ENCODE measurements at regions not wholly inside any gene's neighbourhood (a gene's known extent, or its start where the extent isn't known, plus 50 kb on each side); places are given as distances from the start of the nearest gene placed in this dataset.

DNA sequence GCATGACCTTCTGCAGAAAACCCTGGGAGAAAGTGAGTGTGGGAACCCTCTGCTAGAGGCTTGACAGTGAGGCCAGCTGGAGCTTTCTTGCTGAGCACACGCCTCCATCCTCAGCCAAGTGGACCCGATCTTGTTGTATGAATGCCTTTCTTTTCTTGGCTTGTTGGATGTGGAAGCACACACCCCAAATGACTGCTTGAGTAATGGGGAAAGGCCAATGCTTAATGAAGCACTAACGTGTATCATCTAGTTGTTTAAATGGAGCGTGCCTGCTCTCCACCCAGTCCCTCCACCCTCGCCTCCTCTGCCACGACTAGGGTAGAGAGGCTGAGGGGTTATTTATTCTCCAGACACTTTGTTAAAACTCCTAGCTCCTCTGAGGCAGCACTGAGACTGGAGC, 54.3 kb upstream of the IKBKE start:
- DNase-seq = no peak
- H3K79me2 ChIP-seq (ENCODE audit: insufficient read depth) = no peaks in the 10 kb centered on the region
- H3K4me3 ChIP-seq = no peak overlapping the region
- no peak overlapping the region for H2AFZ ChIP-seq
- WGBS, 2 experiments (ENCODE audit: low coverage in 1 of 2, low lambda C conversion rate in 2 of 2, missing lambda C conversion rate in 2 of 2) = 48 to 49% methylated on average over 6 of the region's 6 CpGs
- no peaks in the 10 kb centered on the region for H4K20me1 ChIP-seq (ENCODE audit: insufficient read depth)
- H3K27me3 ChIP-seq (replicated peaks; ENCODE audit: insufficient read depth) = no peaks in the 10 kb centered on the region
- H3K27ac ChIP-seq = no peak overlapping the region
- peaks cover 29% of the 10 kb centered on the region for H3K4me1 ChIP-seq (ENCODE audit: insufficient read depth)
- peaks cover 17% of the 10 kb centered on the region; the same call in 1 of the 2 replicates for H3K36me3 ChIP-seq (ENCODE audit: low read depth)
- H3K9me3 ChIP-seq (ENCODE audit: low read depth) = no peaks in the 10 kb centered on the region
- no peaks in the 10 kb centered on the region for H3K9me2 ChIP-seq (ENCODE audit: insufficient read depth)
- H3K4me2 ChIP-seq (ENCODE audit: unreplicated experiment) = no peak overlapping the region
- in situ Hi-C loops (cut with MboI) = no loop called here
- no peak overlapping the region for H3K9ac ChIP-seq
- TF ChIP-seq EZH2 (IDR thresholded peaks at IDR 0.05; ENCODE audit: insufficient read depth, poor library complexity, severe bottlenecking) (no peak), EZH2phosphoT487 (IDR thresholded peaks at IDR 0.05; ENCODE audit: insufficient read depth, low read depth) (no peak)
- H3F3A ChIP-seq (ENCODE audit: insufficient read depth) = peaks cover 21% of the 10 kb centered on the region

DNA sequence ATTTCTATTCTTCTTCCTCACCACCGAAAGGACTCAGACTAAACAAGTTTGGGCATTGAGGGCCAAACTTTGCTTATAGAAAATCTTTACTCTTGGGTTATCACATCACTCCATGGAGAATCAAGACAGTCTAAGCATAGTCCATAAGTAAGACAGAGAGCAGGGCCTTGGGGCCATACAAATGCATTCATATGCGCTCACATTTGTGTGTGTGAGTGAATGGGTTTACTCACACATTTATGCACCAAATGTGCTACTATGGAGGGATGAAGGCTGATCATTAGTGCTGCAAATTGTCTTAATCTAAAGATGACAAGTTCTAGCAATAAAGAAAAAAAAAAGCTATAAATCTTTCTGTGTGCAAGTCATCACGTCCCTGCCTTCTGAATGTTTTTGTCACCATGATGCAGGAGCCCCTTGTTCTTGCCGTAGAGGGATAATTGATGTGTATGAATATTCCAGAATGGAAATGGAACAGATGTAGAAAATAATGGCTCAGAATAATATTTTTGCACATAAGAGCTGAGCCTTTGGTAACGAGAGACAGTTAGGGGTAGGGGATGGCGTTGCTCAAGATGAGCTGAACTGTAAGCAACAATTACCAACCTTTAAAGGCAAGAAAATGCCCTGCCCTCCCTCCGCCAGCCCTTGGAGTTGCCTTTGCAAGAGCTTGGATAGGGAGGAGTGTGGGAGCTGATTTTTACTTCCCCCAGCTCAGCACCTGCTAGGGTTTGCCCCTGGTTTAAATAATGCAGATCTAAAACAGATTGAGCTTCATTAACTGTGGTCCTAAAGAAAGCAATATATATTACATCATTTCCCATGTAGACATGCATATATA, 52.3 kb upstream of the IKBKE start:
- H2AFZ ChIP-seq = no peak overlapping the region
- no peaks in the 10 kb centered on the region for H3K79me2 ChIP-seq (ENCODE audit: insufficient read depth)
- no peaks in the 10 kb centered on the region for H3K9me3 ChIP-seq (ENCODE audit: low read depth)
- peaks cover 22% of the 10 kb centered on the region for H3K36me3 ChIP-seq (ENCODE audit: low read depth)
- H4K20me1 ChIP-seq (ENCODE audit: insufficient read depth) = no peaks in the 10 kb centered on the region
- H3K9ac ChIP-seq = no peak overlapping the region
- H3K9me2 ChIP-seq (ENCODE audit: insufficient read depth) = no peaks in the 10 kb centered on the region
- no peak overlapping the region for H3K4me2 ChIP-seq (ENCODE audit: unreplicated experiment)
- DNase-seq = no peak
- no peak overlapping the region for H3K4me3 ChIP-seq
- 99% methylated on average over 7 of the region's 7 CpGs for WGBS, 2 experiments (ENCODE audit: low coverage in 1 of 2, low lambda C conversion rate in 2 of 2, missing lambda C conversion rate in 2 of 2)
- in situ Hi-C loops (cut with MboI) = no loop called here
- no peak overlapping the region for H3K27ac ChIP-seq
- no peak for TF ChIP-seq EZH2 (IDR thresholded peaks at IDR 0.05; ENCODE audit: insufficient read depth, poor library complexity, severe bottlenecking)
- no peak for TF ChIP-seq EZH2phosphoT487 (IDR thresholded peaks at IDR 0.05; ENCODE audit: insufficient read depth, low read depth)
- peaks cover 29% of the 10 kb centered on the region for H3F3A ChIP-seq (ENCODE audit: insufficient read depth)
- H3K4me1 ChIP-seq (ENCODE audit: insufficient read depth) = peaks cover 31% of the 10 kb centered on the region
- no peaks in the 10 kb centered on the region for H3K27me3 ChIP-seq (replicated peaks; ENCODE audit: insufficient read depth)

DNA sequence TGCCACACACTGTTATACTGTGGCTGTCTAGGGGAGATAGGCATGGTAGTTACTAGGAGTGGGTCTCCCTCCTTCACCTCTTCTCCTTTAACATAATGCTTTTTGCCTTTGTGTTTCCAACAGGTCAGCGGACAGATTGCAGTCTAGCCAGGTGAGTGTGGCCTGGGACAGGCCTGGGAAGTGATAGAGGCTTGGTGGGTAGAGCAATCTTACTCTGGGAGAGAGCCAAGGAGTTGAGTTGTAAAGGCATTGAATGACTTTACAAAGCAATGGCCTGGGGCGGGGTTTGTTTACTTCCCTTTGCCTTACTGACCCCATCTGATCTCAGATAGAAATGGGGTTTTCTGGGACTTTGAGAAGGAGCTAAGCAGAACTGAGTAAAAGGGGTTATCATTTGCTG, 51.0 kb upstream of the IKBKE start:
- no peak overlapping the region for H2AFZ ChIP-seq
- peak; percentile 34 for DNase-seq
- WGBS, 2 experiments (ENCODE audit: low coverage in 1 of 2, low lambda C conversion rate in 2 of 2, missing lambda C conversion rate in 2 of 2) = 91 to 93% methylated on average over 2 of the region's 2 CpGs
- in situ Hi-C loops (cut with MboI) = no loop called here
- H3K27ac ChIP-seq = peak overlapping the region; percentile 68
- H3K4me1 ChIP-seq (ENCODE audit: insufficient read depth) = peaks cover 31% of the 10 kb centered on the region
- H3K9ac ChIP-seq = no peak overlapping the region
- peaks cover 19% of the 10 kb centered on the region for H3K36me3 ChIP-seq (ENCODE audit: low read depth)
- H4K20me1 ChIP-seq (ENCODE audit: insufficient read depth) = no peaks in the 10 kb centered on the region
- TF ChIP-seq EZH2 (IDR thresholded peaks at IDR 0.05; ENCODE audit: insufficient read depth, poor library complexity, severe bottlenecking) (no peak), EZH2phosphoT487 (IDR thresholded peaks at IDR 0.05; ENCODE audit: insufficient read depth, low read depth) (no peak)
- no peak overlapping the region for H3K4me3 ChIP-seq
- H3K79me2 ChIP-seq (ENCODE audit: insufficient read depth) = no peaks in the 10 kb centered on the region
- H3K9me2 ChIP-seq (ENCODE audit: insufficient read depth) = no peaks in the 10 kb centered on the region
- peak overlapping the region; percentile 58 for H3K4me2 ChIP-seq (ENCODE audit: unreplicated experiment)
- peaks cover 29% of the 10 kb centered on the region for H3F3A ChIP-seq (ENCODE audit: insufficient read depth)
- no peaks in the 10 kb centered on the region for H3K27me3 ChIP-seq (replicated peaks; ENCODE audit: insufficient read depth)
- H3K9me3 ChIP-seq (ENCODE audit: low read depth) = no peaks in the 10 kb centered on the region

- Histone ChIP-seq H3K36me3 (ENCODE audit: low read depth) (peaks cover 17% of the 10 kb centered on the region), H3K9me2 (ENCODE audit: insufficient read depth) (no peaks in the 10 kb centered on the region), H4K20me1 (ENCODE audit: insufficient read depth) (no peaks in the 10 kb centered on the region), H3K4me3 (0 out of 2 replicates have a peak overlapping the region, but pooled peaks have one; percentile 29), H3K9me3 (ENCODE audit: low read depth) (no peaks in the 10 kb centered on the region), H3K79me2 (ENCODE audit: insufficient read depth) (no peaks in the 10 kb centered on the region), H3F3A (ENCODE audit: insufficient read depth) (peaks cover 29% of the 10 kb centered on the region), H3K27me3 (replicated peaks; ENCODE audit: insufficient read depth) (no peaks in the 10 kb centered on the region), H2AFZ (no peak overlapping the region), H3K4me2 (ENCODE audit: unreplicated experiment) (peak overlapping the region; percentile 58), H3K4me1 (ENCODE audit: insufficient read depth) (peaks cover 31% of the 10 kb centered on the region), H3K27ac (peak overlapping the region; percentile 68), H3K9ac (peak overlapping the region; percentile 20; the same call in 1 of the 2 replicates)
- in situ Hi-C loops (cut with MboI) = no loop called here
- TF ChIP-seq EZH2phosphoT487 (IDR thresholded peaks at IDR 0.05; ENCODE audit: insufficient read depth, low read depth) = no peak
- WGBS, 2 experiments (ENCODE audit: low coverage in 1 of 2, low lambda C conversion rate in 2 of 2, missing lambda C conversion rate in 2 of 2) = 0 to 6% methylated on average over 2 of the region's 2 CpGs
- DNase-seq = peak; percentile 64
These were observed 50.5 kb upstream of the IKBKE start for GRCh38 chr1:206419783-206420182.

Data from GM23248 (cell line).